Trophoblast cell (in vitro differentiated cells and primary cell): ENCODE measurements at regions not wholly inside any gene's neighbourhood (a gene's known extent, or its start where the extent isn't known, plus 50 kb on each side); places are given as distances from the start of the nearest gene placed in this dataset.
A peak's percentile ranks its signal among the peaks of the same experiment; 100 is the strongest.

Experiments
- DNase-seq, 2 donors: peaks; one replicate each; pipeline ENCODE4 v3.0.0-alpha.2; 2016
- H2AFZ ChIP-seq: 2 replicates; pipeline ENCODE4 v1.6.1; 2013; ENCODE audit warnings: low read length, moderate library complexity, mild to moderate bottlenecking; ENCODE audit not compliant: insufficient read depth, poor library complexity
- H2AK5ac ChIP-seq: 2 replicates; pipeline ENCODE4 v1.6.1; 2013; ENCODE audit warnings: mild to moderate bottlenecking, low read length
- H2BK120ac ChIP-seq: 2 replicates; pipeline ENCODE4 v1.6.1; 2013; ENCODE audit warnings: low read length, mild to moderate bottlenecking, moderate library complexity; ENCODE audit not compliant: insufficient read depth, poor library complexity
- H2BK12ac ChIP-seq: 2 replicates; pipeline ENCODE4 v1.6.1; 2013; ENCODE audit warnings: mild to moderate bottlenecking, low read length, moderate library complexity
- H2BK5ac ChIP-seq: 2 replicates; pipeline ENCODE4 v1.6.1; 2013; ENCODE audit warnings: low read length, low read depth, moderate library complexity, mild to moderate bottlenecking; ENCODE audit not compliant: poor library complexity
- H3K14ac ChIP-seq: 2 replicates; pipeline ENCODE4 v1.6.1; 2013; ENCODE audit warnings: mild to moderate bottlenecking, low read length
- H3K18ac ChIP-seq: 2 replicates; pipeline ENCODE4 v1.6.1; 2013; ENCODE audit warnings: mild to moderate bottlenecking, low read length
- H3K23ac ChIP-seq: 2 replicates; pipeline ENCODE4 v1.6.1; 2013; ENCODE audit warnings: low read length
- H3K27ac ChIP-seq: 2 replicates; pipeline ENCODE4 v1.5.1; 2013; ENCODE audit warnings: low read depth, mild to moderate bottlenecking, inconsistent platforms, low read length, moderate library complexity
- H3K27me3 ChIP-seq: 2 replicates; pipeline ENCODE4 v1.6.1; 2013; ENCODE audit warnings: inconsistent platforms, mild to moderate bottlenecking, low read length, moderate library complexity; ENCODE audit not compliant: insufficient read depth
- H3K36me3 ChIP-seq, 2 experiments: 1 replicate in 1 of 2; 2 replicates in 1 of 2; pipeline ENCODE4 v1.6.1; 2013; ENCODE audit warnings: low read length in 2 of 2, mild to moderate bottlenecking in 2 of 2, moderate library complexity in 1 of 2; ENCODE audit not compliant: insufficient read depth in 2 of 2, control insufficient read depth in 1 of 2
- H3K4ac ChIP-seq: 2 replicates; pipeline ENCODE4 v1.6.1; 2013; ENCODE audit warnings: low read depth, mild to moderate bottlenecking, low read length, moderate library complexity
- H3K4me1 ChIP-seq, 2 experiments: 1 replicate in 1 of 2; 2 replicates in 1 of 2; pipeline ENCODE4 v1.6.1; 2013; ENCODE audit warnings: low read length in 2 of 2, mild to moderate bottlenecking in 2 of 2, moderate library complexity in 1 of 2; ENCODE audit not compliant: insufficient read depth in 2 of 2, control insufficient read depth in 1 of 2
- H3K4me2 ChIP-seq: 2 replicates; pipeline ENCODE4 v1.6.1; 2013; ENCODE audit warnings: inconsistent platforms, mild to moderate bottlenecking, low read length, moderate library complexity
- H3K4me3 ChIP-seq: 2 replicates; pipeline ENCODE4 v1.5.1; 2013; ENCODE audit warnings: mild to moderate bottlenecking, low read depth, low read length, inconsistent platforms
- H3K79me1 ChIP-seq: one replicate; pipeline ENCODE4 v1.6.1; 2013; ENCODE audit warnings: low read length
- H3K79me2 ChIP-seq: 2 replicates; pipeline ENCODE4 v1.6.1; 2013; ENCODE audit warnings: low read length, mild to moderate bottlenecking; ENCODE audit not compliant: control insufficient read depth, insufficient read depth, poor library complexity
- H3K9ac ChIP-seq: 2 replicates; pipeline ENCODE4 v1.6.1; 2013; ENCODE audit warnings: mild to moderate bottlenecking, low read length
- H3K9me3 ChIP-seq: 2 replicates; pipeline ENCODE4 v1.6.1; 2013; ENCODE audit warnings: low read depth, mild to moderate bottlenecking, control low read depth, inconsistent platforms, low read length; ENCODE audit not compliant: insufficient read depth
- H4K12ac ChIP-seq: 2 replicates; pipeline ENCODE4 v1.6.1; 2013; ENCODE audit warnings: low read depth, mild to moderate bottlenecking, low read length, moderate library complexity
- H4K8ac ChIP-seq: 2 replicates; pipeline ENCODE4 v1.6.1; 2013; ENCODE audit warnings: low read depth, mild to moderate bottlenecking, low read length, moderate library complexity
- H4K91ac ChIP-seq: one replicate; pipeline ENCODE4 v1.6.1; 2013; ENCODE audit warnings: low read depth, mild to moderate bottlenecking, low read length, moderate library complexity
- WGBS: extraction: QIAGEN DNeasy Blood & Tissue Kit; methylation state at CpG from one replicate; pipeline ENCODE4 v1.1.7; 2013; ENCODE audit warnings: missing lambda C conversion rate; ENCODE audit not compliant: insufficient read length, insufficient coverage; ENCODE audit errors: extremely low coverage; 5-methylcytosine and 5-hydroxymethylcytosine counted together

DNA sequence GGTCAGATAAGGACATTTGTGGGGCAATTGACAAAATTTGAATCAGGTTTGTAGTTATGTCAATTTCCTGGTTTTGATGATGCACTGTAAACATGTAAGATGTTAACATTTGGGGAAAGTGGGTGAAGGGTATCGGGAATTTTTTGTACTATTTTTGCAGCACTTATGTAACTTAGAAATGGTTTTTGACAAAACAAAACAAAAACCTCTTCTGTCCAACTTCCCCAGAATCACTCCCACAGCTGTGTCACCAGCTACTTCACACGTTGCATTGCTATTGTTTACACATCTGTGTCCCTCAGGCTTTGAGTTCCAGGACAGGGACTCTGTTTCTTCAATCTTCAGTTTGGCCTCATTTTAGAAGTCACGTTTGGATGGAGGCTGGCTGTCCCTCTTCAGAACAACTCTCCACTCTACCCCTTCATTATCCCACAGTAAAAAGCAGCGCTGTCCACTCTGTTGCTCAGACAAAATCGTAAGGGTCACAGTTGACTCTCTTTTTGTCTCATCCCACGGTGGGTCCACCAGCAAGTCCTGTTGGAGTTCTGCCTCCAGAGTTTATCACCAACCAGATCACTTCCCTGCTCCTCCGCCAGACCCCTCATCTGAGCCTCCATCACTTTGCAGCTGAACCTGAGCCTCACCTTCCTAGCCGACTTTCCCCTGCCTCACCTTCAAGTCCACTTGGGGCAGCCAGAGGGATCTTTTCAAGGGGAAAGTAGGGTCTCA is 63.2 kb downstream of the NENF start:
- Histone ChIP-seq H4K8ac (no peak overlapping the region), H2BK5ac (no peak overlapping the region), H4K91ac (no peak overlapping the region), H3K79me1 (peaks cover 3% of the 10 kb centered on the region), H3K79me2 (no peaks in the 10 kb centered on the region), H3K4me3 (no peak overlapping the region), H2AFZ (no peak overlapping the region), H2BK120ac (no peak overlapping the region), H3K27ac (no peak overlapping the region), H3K9me3 (peaks cover 2% of the 10 kb centered on the region), H3K36me3 (no peaks in the 10 kb centered on the region), H3K4ac (no peak overlapping the region), H3K4me2 (no peak overlapping the region), H2BK12ac (no peak overlapping the region), H4K12ac (no peak overlapping the region), H3K14ac (no peak overlapping the region), H3K9ac (no peak overlapping the region), H2AK5ac (no peak overlapping the region), H3K27me3 (no peaks in the 10 kb centered on the region), H3K23ac (no peak overlapping the region), H3K4me1 (no peaks in the 10 kb centered on the region), H3K18ac (no peak overlapping the region)
- no peak for DNase-seq
- no CpG with 5 or more reads among the region's 8 CpGs for WGBS

DNA sequence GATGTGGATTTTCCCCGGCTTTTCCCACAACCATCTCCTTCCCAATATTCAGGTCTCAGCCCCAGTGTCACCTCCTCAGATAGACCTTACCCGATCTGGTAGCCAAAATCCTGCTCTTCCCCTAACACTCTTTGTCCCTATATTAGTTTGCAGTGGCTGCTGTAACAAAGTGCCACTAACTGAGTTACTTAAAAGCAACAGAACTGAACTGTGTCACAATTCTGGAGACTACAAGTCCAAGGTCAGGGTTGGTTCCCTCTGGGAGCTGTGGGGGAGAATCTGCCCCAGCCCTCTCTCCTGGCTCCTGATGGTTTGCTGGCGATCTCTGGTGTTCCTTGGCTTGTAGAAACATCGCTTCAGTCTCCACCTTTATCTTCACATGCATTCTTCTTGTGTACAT is 64.0 kb downstream of the NENF start:
- no peak overlapping the region for H3K9ac ChIP-seq
- no peak overlapping the region for H3K23ac ChIP-seq
- no peak overlapping the region for H3K14ac ChIP-seq
- no peak overlapping the region for H2BK12ac ChIP-seq
- H3K27ac ChIP-seq = no peak overlapping the region
- no peak overlapping the region for H2AFZ ChIP-seq
- H3K18ac ChIP-seq = no peak overlapping the region
- peaks cover 3% of the 10 kb centered on the region for H3K79me1 ChIP-seq
- no peak overlapping the region for H2BK120ac ChIP-seq
- no peak for DNase-seq
- no peak overlapping the region for H3K4me3 ChIP-seq
- H3K9me3 ChIP-seq = peaks cover 2% of the 10 kb centered on the region
- WGBS = no CpG with 5 or more reads among the region's 4 CpGs
- no peaks in the 10 kb centered on the region for H3K79me2 ChIP-seq
- no peaks in the 10 kb centered on the region for H3K36me3 ChIP-seq
- H3K4me1 ChIP-seq = no peaks in the 10 kb centered on the region
- no peak overlapping the region for H4K12ac ChIP-seq
- H3K4ac ChIP-seq = no peak overlapping the region
- no peak overlapping the region for H3K4me2 ChIP-seq
- no peak overlapping the region for H2BK5ac ChIP-seq
- no peak overlapping the region for H2AK5ac ChIP-seq
- no peak overlapping the region for H4K91ac ChIP-seq
- no peak overlapping the region for H4K8ac ChIP-seq
- H3K27me3 ChIP-seq = no peaks in the 10 kb centered on the region

DNA sequence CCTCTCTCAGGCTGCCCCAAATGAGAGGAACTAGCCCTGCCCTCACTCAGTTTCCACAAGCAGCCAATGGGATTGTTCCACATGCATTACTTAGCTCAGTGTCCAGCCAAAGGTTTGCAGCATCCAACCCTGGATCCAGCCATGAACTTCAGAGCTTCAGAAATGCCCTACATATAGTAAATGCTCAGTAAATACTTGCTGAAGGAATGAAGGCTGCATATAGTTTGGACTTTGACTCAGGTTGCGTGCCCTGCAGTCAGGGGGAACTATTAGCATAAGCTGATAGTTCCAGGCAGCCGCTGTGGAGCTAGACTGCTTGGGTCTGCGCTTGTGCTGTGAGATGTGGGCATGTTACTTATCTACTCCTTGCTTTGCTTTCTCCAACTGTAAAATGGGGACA is 64.8 kb downstream of the NENF start:
- Histone ChIP-seq H3K18ac (no peak overlapping the region), H3K27ac (no peak overlapping the region), H3K79me1 (peaks cover 3% of the 10 kb centered on the region), H3K79me2 (no peaks in the 10 kb centered on the region), H3K27me3 (no peaks in the 10 kb centered on the region), H3K14ac (no peak overlapping the region), H3K9me3 (peaks cover 2% of the 10 kb centered on the region), H3K23ac (no peak overlapping the region), H4K12ac (no peak overlapping the region), H2AFZ (no peak overlapping the region), H4K8ac (no peak overlapping the region), H3K4me3 (no peak overlapping the region), H2BK120ac (no peak overlapping the region), H3K4me1 (no peaks in the 10 kb centered on the region), H2BK12ac (no peak overlapping the region), H2BK5ac (no peak overlapping the region), H3K36me3 (no peaks in the 10 kb centered on the region), H3K9ac (no peak overlapping the region), H2AK5ac (no peak overlapping the region), H4K91ac (no peak overlapping the region), H3K4ac (no peak overlapping the region), H3K4me2 (no peak overlapping the region)
- no CpG with 5 or more reads among the region's 3 CpGs for WGBS
- DNase-seq = no peak

DNA sequence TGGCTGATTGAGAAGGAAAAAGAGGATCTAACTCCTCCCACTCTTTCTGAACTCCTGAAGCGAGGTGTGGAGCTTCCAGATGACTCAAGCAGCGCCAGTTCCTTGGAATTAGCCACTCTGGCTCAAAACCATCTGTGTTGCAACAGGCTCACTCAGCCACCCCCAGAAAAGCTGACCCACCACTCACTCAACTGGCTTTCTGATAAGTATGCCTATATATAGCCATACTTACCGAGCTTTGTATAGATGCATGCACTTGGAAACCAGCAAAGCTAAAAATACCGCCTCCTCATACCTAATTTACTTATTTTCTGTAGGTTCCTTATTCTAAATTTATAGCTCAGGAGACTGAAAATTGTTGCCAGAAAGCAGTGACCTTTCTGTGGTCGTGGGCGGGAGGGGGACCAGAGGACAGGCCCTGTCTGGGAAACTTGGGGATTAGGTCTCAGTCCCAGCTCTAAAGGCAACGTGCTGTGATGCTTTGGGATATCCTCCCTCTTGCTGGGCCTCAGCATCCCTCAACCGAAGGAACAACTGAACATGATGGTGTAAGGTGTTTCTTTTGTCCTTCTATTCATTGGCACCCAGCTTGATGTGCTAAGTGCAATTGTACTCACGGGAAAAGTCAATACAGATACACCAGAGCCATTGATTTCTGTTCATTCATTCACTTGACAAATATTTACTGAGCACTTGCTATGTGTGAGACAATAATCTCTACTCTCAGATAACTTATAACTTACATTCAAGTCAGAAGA is 65.7 kb downstream of the NENF start:
- Histone ChIP-seq H2AFZ (no peak overlapping the region), H3K9ac (no peak overlapping the region), H3K79me2 (no peaks in the 10 kb centered on the region), H3K4ac (no peak overlapping the region), H3K36me3 (no peaks in the 10 kb centered on the region), H3K9me3 (peaks cover 2% of the 10 kb centered on the region), H2BK5ac (no peak overlapping the region), H4K8ac (no peak overlapping the region), H3K79me1 (peaks cover 3% of the 10 kb centered on the region), H3K4me1 (no peaks in the 10 kb centered on the region), H3K27ac (no peak overlapping the region), H3K14ac (no peak overlapping the region), H3K4me2 (no peak overlapping the region), H2BK12ac (no peak overlapping the region), H4K91ac (no peak overlapping the region), H3K23ac (no peak overlapping the region), H2AK5ac (no peak overlapping the region), H3K18ac (no peak overlapping the region), H3K4me3 (no peak overlapping the region), H4K12ac (no peak overlapping the region), H2BK120ac (no peak overlapping the region), H3K27me3 (no peaks in the 10 kb centered on the region)
- peak; percentile 19 to 40 for DNase-seq
- WGBS = no CpG with 5 or more reads among the region's 9 CpGs
